ENCODE measurements at regions not wholly inside any gene's neighbourhood (a gene's known extent, or its start where the extent isn't known, plus 50 kb on each side); places are given as distances from the start of the nearest gene placed in this dataset.

GRCh38 chr16:5665834-5666233 is 568.2 kb upstream of the EEF2KMT start:
- DNase-seq (ENCODE audit: low spot score) = no peak

- DNase-seq (ENCODE audit: low spot score) = no peak
Measured at GRCh38 chr16:5653789-5654188, 556.2 kb upstream of the EEF2KMT start.

DNA sequence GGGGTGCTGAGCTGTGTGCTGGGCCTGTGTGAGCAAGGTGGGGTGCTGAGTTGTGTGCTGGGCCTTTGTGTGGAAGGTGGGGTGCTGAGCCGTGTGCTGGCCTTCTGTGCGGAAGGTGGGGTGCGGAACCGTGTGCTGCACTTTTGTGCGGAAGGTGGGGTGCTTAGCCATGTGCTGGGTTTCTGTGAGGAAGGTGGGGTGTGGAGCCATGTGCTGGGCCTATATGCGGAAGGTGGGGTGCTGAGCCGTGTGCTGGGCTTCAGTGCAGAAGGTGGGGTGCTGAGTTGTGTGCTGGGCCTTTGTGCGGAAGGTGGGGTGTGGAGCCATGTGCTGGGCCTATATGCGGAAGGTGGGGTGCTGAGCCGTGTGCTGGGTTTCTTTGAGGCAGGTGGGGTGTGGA is 555.4 kb upstream of the EEF2KMT start:
- DNase-seq (ENCODE audit: low spot score) = no peak

- no peak for DNase-seq (ENCODE audit: low spot score)
Measured at GRCh38 chr16:5649762-5650743, 552.5 kb upstream of the EEF2KMT start.

DNA sequence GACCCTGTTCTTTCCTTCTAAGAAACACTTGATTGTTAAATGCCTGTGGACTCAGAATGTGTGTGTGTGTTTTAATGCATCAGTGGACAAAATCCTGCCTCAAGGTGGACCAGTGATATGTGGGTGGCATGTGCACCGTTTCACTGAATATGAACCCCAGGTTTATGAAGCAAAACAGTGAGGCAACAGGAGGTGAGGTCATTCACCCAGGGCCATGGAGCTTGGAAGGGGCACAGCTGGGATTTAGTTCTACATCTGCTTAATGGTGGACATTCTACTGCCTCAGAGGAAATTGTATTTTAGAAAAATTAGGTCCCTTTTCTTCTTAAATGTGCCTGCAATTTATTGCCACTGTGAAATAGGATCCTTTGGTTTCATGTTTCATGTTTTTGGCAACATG is 549.5 kb upstream of the EEF2KMT start:
- DNase-seq (ENCODE audit: low spot score) = no peak

GRCh38 chr16:5643855-5644531 is 546.4 kb upstream of the EEF2KMT start:
- DNase-seq (ENCODE audit: low spot score) = no peak

GRCh38 chr16:5642436-5642835 is 544.8 kb upstream of the EEF2KMT start:
- no peak for DNase-seq (ENCODE audit: low spot score)

- no peak for DNase-seq (ENCODE audit: low spot score)
Measured at GRCh38 chr16:5642011-5642410, 544.4 kb upstream of the EEF2KMT start.

- no peak for DNase-seq (ENCODE audit: low spot score)
Measured at GRCh38 chr16:5640883-5641282, 543.3 kb upstream of the EEF2KMT start.

GRCh38 chr16:5639531-5639930 is 541.9 kb upstream of the EEF2KMT start:
- DNase-seq (ENCODE audit: low spot score) = no peak

DNA sequence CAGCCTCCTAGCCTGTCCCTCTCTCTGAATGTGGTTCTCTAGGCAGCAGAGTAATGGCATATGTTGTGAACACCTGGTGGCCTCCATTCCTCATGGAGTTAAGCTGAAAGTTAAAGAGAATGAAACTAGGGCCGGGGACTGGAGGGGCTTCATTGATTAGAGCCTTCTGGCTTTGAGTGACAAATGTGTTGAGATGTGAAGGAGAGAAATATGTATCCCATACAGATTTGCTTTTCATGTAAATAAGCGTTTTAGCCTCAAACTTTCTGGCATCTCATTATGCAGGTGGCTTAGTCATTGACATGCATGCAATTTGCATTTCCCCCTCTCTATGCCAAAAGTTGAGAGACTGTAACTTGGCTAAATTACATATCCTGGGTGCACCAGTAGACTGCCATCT is 537.7 kb upstream of the EEF2KMT start:
- no peak for DNase-seq (ENCODE audit: low spot score)

DNA sequence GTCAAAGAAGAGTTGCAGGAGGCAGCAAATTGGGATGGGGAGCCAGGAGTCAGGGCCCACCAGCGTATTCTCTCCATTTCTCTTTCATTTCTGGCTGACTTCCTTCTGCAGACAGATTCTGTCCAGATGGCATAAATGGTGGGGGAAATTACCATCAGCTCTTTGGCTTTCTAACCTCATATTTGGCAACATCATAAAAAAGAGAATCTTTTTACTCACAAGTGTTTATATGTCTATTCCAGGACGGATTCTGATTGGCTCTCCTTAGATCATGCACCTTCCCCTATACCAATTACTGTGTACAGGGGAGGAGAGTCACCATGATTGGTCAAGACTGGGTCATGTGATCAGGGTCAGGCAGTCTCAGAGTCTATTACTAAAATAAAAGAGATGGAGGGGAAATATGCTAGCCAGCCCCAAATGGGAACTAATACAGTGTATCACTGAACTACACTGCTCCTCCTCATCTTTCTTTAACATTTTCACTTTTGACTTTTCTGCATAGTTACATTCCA is 537.1 kb upstream of the EEF2KMT start:
- no peak for DNase-seq (ENCODE audit: low spot score)

DNA sequence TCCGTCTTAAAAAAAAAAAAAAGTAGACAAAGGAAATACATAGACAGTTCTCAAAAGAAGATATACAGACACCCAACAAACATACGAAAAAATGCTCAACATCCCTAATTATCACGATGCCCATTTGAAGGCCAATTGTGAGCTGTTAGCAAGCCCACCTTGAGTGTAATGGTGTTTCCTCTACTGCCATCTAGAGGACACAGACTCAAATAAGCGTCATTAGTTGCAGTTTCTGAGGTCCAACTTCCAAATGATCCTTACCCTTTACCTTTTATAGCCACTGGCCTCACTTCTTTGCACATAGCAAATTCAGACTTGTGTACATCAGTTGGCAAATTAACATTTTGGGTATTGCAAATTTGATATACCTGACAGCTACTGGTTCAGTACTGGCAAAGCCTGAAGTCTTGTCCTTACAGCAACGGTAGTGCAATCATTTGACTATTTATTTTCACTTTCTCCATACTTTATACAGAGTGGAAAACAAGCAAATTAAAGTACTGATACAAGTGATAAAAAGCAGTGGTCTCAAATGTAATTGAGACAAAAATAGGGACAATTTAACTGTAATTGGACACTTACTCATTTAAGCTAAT is 536.3 kb upstream of the EEF2KMT start:
- peak; percentile 19 for DNase-seq (ENCODE audit: low spot score)

DNA sequence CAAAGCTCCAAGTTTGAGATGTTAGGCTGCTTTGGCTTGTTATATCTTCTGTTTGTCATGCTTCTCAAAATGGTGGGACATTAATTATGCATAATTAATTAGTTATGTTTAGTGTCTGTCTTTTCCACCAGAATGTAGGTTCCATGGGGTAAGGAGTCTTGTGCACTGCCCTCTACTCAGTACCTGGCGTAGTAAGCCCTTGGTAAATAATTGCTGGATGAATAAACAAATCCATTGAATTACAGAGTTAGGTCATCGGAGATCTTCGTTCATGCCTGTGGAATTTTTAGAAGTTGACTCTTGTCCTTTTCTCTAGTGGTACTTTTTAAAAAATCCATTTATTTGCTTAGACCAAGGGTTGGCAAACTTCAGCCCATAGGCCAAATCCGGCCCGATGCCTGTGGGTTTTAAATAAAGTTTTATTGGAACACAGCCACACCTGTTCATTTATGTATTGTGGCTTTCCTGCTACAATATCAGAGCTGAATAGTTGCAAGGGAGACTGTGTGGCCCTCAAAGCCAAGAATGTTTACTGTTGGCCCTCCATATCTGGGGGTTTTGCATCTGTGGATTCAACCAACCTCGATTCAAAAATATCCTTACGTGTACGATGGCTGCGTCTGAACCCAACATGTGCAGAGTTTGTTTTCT is 524.8 kb upstream of the EEF2KMT start:
- DNase-seq (ENCODE audit: low spot score) = no peak

- DNase-seq (ENCODE audit: low spot score) = no peak
Measured at GRCh38 chr16:5621826-5622225, 524.2 kb upstream of the EEF2KMT start.

- DNase-seq (ENCODE audit: low spot score) = no peak
Measured at GRCh38 chr16:5619304-5619703, 521.7 kb upstream of the EEF2KMT start.

- no peak for DNase-seq (ENCODE audit: low spot score)
Measured at GRCh38 chr16:5616841-5617240, 519.2 kb upstream of the EEF2KMT start.

DNA sequence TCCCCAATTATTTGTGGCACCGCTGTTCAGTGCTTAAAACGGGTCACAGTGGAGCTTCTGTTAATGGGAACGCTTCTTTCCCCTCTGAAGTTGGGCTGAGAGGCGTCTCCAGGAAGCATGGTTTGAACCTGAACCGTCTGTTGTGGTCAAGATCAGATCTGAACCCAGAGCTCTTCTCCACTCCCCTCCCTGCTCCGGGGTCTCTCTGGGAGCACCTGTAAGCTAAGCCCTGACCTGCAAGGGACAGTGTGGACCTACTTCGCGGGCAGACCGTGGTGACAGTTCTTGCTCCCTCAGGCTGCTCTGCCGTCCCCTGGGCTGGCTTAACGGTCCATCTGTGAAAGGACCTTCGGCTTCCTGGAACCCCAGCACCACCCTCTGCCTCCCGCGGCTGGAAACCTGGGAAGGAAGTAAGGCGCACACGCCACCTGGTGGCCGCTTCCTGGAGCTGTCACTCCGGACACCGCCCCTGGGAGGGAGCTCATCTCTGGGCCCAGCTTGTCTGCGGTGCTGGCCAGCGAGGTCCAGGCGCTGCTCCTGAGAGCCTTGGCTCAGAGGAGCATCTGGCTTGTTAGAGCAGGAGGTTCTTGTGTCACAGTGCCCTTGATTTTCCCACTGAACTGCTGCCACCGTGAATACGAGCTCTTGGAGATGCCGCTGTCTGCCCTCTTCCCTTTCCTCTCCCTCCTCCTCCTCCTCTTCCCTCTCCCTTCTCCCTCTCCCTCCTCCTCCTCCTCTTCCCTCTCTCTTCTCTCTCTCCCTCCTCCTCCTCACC is 518.5 kb upstream of the EEF2KMT start:
- peak; percentile 28 for DNase-seq (ENCODE audit: low spot score)

- DNase-seq (ENCODE audit: low spot score) = no peak
Measured at GRCh38 chr16:5607169-5607568, 509.6 kb upstream of the EEF2KMT start.

GRCh38 chr16:5605404-5605803 is 507.8 kb upstream of the EEF2KMT start:
- no peak for DNase-seq (ENCODE audit: low spot score)

DNA sequence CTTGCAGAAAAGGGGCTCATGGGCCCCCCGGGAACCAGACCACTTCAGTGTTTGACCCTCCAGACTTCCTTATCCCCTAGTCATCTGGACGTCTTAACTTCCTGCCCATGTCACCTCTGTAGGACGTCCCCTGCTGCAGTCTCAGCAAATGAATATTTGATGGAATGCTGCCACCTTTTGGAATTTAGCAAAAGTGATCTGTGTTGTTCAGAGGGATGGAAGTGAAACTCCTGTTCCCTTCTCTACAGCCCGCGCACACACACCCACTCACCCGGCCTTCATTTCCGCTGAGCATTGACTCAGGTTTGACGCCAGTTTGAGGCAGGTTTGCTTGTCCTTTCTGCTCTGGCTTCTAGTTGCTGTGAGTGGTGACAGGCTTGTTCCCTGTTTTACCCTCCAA is 507.2 kb upstream of the EEF2KMT start:
- peak; percentile 15 for DNase-seq (ENCODE audit: low spot score)
